ENCODE measurements at regions not wholly inside any gene's neighbourhood (a gene's known extent, or its start where the extent isn't known, plus 50 kb on each side); places are given as distances from the start of the nearest gene placed in this dataset.

DNA sequence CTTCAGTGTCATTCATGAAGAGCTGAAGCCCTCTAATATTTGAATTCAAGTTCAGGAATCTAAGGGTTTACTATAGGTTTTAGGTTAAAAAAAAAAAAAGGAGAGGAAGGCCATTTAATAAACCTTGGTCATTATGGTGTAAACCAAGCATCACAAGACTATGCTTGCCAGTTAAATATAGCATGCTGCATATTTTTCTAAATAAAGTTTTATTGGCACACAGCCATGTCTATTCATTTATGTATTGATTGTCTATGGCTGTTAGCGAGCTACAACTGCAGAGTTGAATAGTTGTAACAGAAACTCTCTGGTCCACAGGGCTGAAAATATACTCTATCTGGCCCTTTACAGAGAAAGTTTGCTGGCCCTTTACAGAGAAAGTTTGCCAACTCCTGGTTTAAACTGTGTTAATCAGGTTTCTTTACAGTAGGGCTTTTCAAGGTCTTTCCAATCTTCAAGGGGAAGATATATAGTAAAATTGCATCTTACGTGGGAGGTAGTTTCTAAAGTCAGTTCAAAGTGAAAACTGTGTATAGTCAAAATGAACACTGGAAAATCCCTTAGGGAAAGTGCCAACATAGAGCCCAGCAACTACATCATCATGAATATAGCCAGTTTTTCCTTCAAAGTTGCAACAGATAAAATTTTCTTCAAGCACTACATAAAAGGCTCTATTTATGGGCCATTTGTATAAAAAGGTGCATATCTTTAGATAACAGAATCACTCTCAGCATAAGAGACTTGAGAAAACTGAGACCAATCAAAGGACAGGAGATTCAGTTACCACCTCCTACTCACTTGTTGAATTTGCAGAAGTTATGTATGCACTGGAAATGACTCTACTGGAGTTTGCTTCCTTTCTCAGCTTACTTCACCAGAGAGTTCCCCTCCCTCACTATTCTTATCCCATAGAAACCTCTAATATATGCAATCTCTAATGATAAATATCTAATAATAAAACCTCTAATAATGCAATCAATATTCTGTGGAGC lies 49.7 kb upstream of the FRMD4B start:
- DNase-seq: no peak
